HG03521 (cell line): ENCODE measurements at regions not wholly inside any gene's neighbourhood (a gene's known extent, or its start where the extent isn't known, plus 50 kb on each side); places are given as distances from the start of the nearest gene placed in this dataset.
"Not testable (repeated sequence)": the region's sequence is repeated elsewhere in the genome, so short reads cannot be mapped to it uniquely, and the experiment has no call there.

Source experiments
- ATAC-seq: cut with Tn5 transposase; IDR thresholded peaks from one replicate; pipeline ENCODE4 v1.9.1; 2021; ENCODE audit warnings: mild to moderate bottlenecking, moderate library complexity; ENCODE audit not compliant: unreplicated experiment

DNA sequence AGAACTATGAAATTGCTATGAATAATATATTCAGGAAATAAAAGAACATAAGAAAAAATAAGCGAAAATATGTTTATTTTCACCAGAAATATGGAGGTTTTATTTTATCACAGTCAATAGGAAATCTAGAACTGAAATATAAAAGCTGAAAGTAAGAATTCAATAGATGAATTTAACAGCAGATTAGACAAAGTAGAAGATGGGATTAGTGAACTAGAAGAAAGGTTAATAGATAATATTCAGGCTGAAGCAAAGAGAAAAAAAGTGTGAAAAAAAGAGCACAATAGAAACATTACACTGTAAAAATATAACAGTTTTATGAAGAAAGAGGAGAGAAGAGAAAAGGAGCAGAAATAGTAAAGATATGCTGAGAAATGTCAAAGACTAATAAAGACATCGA, 1152.1 kb downstream of the FAT4 start:
- no peak for ATAC-seq

DNA sequence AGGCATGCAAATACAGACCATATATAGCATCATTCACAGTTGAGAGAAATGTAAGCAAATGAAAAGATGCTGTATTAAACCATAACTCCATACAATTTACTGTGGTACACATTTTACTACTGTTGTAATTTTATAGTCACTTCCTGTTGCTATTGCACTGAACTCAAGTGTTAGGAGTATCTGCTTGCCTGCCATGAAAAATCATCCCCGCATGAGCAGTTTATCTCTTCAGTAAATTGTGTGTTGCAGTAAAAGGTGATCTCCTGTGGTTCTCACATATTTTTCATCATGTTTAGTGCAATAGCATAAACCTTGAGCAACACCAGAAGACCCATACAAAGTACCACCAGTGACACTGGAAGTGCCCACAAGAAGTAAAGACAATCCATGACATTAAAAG, 1153.4 kb downstream of the FAT4 start:
- no peak for ATAC-seq

DNA sequence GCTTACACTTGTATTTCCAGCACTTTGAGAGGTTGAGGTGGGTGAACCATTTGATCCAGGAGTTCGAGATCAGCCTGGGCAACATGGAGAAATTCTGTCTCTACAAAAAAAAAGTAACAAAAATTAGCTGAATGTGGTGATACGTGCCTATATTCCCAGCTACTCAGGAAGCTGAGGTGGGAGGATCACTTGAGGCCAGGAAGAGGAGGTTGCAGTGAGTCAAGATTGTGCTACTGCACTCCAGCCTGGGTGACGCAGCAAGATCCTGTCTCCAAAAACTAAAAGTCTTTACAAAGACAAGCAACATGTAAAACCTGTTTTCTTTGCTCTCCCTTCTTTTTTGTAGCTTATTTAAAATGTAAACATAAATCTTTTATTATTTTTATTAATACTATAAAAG, 1156.1 kb downstream of the FAT4 start:
- no peak for ATAC-seq

DNA sequence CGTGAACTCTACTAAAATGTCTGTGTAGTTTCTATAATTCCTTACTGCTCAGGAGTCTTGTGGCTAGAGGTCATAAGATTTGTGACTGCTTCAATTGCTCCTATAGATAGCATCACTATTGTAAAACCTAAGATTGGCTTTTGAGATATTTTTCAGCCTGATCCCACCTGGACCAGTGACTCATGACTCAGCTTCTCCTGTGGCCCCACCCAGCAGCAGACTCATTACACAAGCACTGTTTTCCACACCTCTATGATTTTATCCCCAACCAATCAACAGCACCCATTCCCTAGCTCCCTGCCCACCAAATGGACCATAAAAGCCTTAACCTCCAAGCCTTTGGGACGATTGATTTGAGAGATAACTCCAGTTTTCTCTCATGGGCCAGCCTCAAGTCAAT, 1157.0 kb upstream of the INTU start:
- no peak for ATAC-seq

DNA sequence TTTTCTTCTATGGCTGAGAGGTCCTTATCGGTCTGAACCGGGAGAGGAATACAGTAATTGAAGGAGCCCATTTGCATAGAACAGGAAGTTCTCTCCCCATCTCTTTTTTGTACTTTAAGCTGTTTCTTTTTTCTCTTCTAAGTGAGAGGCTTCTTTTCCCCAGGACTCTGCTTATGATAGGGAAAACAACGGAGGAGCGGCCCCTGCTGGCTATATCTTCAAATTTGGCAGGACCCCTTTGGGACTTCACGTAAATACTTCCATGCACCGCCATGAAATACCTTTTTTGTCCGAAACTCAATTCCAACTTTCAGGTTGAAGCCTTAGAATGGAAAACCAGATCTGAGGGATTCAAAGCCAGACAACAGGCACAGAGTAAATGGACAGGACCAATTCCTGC, 1153.0 kb upstream of the INTU start:
- no peak for ATAC-seq

DNA sequence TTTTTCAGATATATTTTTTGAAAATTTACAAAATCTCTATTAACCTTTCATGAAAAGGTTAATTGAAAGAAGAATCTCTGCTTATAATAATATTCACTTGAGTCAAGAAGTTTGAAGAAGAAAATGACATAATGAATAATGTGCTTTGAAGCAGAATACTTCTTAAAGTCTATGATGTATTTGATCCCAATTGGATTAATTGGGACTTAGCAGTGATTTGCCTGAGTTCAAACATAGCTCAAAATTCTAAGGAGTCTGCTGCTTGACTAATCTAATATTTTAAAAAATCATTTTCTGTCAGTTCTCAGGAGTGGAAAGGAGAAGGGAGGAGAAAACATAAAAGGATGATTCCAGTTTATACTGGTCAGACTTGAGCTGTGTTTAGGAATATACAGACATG, 1150.4 kb upstream of the INTU start:
- no peak for ATAC-seq

DNA sequence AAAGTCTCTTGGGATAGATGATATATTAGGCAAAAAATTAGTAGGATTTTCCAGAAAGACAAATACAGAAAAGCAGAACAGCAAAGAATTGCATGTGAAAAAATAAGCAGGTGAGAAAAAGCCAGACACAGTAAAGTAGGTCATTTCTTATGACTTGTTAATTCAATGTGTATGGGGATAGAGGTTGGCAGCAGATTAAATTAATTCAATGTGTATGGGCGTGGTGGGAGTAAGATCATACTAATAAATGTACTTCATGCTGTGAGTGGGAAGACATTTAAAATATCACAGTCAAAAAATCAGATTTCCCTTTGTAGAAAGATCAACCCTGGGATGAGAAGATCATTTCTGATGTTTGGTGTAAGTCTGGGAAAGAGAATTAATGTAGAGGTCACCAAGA, 1146.4 kb upstream of the INTU start:
- no peak for ATAC-seq

DNA sequence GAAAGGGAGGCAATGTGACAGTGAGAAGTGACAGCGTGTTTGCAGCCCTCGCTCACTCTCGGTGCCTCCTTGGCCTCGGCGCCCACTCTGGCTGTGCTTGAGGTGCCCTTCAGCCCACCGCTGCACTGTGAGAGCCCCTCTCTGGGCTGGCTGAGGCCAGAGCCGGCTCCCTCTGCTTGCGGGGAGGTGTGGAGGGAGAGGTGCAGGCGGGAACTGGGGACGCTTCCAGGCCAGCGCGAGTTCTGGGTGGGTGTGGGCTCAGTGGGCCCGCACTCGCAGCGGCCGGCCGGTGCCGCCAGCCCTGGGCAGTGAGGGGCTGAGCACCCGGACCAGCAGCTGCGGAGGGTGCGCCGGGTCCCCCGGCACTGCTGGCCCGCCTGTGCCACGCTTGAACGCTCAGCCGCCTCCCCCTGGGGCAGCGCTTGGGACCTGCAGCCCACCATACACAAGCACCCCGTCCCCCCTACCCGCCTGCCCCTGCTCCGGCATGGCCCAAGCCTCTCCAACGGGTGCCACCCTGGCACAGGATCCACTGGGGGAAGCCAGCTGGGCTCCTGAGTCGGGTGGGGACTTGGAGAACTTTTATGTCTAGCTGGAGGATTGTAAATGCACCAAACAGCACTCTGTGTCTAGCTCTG, 1142.8 kb upstream of the INTU start:
- no peak for ATAC-seq

DNA sequence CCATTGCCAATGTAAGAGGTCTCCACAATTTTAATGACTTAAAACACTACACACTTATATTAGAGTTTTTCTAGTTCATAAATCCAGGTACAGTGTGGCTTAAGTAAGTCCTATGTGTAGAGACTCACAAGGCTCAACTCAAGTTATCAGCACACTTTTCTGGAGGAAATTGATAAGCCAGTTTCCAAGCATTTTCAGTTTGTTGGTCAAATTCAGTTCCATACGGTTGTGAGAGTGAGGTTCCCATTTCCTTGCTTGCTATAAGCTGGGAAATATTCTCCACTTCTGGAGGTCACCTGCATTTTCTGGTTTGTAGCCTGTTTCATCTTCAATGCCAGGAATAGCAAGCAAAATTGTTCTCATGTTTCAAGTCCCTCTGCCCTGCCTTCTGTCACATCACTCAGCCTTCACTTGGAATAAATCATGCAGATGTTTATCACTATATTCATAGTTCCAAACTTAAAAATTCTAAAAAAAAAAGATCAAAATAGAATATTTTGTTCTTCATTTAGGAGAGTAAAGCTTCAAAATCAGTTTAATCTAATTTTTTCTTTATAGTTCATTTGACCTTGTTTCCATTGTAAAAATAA, 1137.5 kb upstream of the INTU start:
- ATAC-seq: no peak

DNA sequence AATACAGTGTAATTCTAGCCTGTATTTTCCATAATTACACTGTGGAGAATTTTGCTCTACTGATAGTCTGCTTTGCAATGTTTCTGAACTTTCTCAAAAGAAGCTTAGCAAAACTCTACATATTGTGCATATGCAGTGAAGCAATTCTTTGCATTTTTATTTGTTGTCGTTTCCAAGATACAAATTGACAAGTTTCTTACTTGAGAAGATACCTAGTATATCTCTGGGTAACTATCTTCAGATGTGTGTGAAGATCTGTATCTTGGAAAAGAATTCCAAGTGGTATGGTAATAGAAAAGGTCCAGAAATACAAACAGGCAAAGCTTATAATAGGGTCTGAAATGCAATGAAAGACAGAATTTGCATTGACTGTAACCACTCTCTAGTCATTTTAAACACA, 1119.8 kb upstream of the INTU start:
- ATAC-seq: no peak

DNA sequence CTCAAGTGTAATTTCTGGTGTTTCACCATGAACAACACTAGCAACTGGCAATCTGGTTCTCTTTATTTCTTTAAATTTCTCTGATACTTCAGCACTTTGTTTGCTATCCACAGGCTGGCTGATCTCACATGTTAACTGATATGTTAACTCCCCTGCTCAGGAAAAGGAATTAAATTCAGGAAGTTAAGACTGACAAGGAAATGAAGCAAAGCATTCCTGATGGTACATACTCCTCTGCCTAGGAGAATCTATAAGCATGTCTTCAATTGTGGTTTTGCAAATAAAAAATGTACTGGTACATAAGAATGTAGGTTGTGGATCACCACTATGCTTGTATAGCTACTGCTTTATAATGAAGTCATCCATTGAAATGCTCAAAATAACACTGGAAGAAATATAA, 1119.2 kb upstream of the INTU start:
- ATAC-seq: no peak

DNA sequence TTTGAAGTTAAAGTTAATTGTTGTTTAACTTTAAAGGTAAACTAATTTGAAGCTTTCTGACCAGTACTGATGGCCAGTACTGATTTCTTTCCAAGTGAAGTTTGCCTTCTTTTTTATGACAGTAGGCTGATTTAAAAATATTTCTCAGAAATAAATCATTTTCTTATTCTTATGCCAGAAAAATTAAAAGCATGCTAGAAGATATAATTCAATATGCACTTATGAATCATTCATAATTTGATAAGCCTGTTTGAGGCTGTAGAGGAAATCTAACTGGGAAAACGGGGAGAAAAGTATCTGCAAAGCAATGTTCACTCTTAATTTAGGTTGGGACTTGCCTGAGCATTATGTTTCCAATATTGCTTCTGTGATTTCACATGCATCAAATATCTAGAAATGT, 1112.0 kb upstream of the INTU start:
- no peak for ATAC-seq

DNA sequence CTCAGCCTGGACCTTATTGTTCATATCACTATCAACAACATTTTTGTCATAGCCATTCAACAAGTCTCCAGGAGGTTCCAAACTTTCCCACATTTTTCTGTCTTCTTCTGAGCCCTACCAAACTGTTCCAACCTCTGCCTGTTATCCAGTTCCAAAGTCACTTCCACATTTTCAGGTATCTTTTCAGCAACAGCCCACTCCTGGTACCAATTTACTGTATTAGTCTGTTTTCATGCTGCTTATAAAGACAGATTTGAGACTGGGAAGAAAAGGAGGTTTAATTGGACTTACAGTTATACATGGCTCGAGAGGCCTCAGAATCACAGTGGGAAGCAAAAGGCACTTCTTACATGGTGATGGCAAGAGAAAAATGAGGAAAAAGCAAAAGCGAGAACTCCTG, 1107.4 kb upstream of the INTU start:
- not testable (repeated sequence) for ATAC-seq

DNA sequence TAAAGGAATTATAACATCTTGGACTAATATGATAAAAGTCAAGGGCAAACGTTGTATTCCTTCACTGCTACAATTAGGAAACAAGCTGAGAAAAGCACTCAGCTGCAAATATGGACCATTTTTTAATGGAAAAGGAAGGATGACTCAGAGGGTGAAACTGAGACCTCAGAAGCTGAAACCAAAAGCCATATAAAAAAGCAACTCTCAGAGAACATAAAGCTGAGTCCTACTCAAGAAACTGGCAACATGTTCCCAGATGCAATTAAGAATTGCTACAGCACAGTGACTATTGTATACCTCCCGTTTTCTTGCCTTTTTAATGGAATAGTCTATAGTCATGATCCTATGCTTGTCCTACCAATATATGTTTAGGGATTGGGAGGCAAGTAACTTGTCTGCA, 1106.4 kb upstream of the INTU start:
- ATAC-seq: no peak

DNA sequence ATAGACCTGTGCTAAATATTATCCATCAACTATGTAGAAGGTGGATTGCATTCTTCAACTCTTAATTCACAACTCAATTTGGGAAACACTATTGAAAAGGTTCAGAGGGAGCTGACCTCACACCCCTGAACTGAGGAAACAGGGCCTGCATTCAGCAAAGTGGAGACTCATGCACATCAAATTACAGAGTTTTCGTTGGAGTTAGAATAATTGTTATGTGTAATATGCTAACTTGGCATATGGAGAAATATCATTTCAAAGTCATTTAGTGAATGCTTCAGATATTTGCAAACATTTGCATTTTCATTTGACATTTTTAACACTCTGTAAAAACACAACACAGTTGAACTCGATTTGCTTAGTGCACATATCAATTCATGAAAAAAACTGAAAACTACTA, 1102.8 kb upstream of the INTU start:
- ATAC-seq: no peak

DNA sequence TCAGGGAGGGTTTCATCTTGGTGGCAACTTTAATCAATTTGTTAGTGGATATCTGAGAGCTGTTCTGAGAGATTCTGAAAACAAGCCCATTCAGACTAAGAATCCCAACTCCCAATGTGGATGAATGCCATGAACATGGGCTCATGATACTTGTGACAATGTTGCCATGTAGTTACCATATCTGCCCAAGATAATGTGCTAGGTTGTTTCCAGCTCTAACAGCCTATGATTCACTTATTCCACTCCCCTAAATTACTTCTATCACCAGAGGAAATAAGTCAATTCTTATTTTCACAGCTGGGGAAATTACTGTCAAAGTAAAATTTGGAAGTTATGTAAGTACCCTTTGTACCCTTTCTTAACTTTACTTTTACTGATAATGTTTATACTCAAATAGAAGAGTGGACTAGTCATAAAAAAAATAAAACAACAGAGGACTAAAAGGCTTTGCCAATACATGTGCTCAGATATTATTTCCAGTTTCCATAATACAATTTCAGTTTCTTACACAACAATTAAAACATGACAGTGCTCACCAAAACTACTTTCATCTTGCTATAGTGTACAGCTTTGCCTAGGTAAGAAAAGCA, 1101.7 kb upstream of the INTU start:
- no peak for ATAC-seq

DNA sequence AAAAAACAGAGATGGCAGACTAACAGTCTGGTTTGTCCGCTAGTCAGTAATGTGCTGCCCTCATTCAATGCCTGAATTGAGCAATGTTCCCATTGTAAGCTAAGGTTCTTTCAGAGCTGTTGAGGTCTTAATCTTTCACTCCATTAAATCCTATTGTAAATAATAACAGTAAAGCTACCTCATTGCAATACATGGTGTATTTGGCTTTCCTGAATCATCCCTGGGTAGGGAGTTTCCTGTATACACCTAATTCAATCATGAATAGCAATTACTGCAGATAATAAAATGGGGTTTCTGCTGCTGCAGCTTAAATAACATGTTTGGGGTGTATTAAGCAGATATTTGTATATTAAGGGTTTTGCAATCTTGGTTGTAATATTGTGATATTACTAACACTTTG, 1100.2 kb upstream of the INTU start:
- ATAC-seq: no peak

DNA sequence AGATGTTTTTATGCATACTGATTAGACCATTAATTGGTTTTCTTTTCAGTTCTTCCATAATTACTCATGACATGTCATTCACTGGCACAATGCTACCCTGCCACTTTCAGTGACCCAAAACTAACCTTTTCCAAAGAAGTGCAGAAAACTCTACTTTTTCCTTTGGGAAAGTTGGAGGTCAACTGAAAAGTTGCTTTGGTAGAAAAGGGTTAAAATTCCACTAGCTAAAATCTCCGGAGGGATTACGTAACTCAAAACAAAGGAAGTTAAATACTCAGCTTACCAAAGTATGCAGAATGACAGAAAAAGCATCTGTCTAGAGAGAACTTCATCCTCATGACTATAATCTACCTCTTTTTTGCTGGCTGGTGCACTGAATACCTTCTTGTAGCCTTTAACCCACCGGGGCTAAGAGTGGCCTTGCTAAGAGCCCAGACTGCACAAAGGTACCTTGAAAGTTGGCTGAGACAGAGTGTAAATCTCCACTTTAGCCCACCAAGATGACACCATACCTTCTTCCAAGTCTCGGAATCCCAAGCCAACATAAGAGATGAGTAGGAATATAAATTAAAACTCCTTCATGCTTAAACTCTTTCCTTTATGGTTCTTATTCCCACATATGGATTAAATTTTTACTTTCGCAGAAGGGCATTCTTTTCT, 1099.5 kb upstream of the INTU start:
- no peak for ATAC-seq

DNA sequence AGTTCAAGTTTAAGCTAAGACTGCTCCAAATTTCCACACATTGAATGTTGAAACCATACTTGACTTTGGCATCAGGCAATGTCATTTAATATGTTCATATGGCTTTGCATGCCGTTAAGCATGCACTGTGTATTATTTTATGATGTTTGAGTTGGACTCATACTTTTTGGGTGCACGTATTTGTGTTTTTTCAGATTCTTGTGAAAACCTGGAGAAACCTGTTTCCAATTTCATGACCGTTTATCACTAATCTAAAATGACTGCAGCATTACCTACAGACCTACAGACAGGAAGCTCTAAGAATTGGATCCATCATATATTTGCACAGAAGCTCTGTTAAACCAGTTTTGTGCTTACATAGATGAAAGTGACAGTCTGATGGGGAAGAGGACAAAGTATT, 1093.0 kb upstream of the INTU start:
- ATAC-seq: no peak

DNA sequence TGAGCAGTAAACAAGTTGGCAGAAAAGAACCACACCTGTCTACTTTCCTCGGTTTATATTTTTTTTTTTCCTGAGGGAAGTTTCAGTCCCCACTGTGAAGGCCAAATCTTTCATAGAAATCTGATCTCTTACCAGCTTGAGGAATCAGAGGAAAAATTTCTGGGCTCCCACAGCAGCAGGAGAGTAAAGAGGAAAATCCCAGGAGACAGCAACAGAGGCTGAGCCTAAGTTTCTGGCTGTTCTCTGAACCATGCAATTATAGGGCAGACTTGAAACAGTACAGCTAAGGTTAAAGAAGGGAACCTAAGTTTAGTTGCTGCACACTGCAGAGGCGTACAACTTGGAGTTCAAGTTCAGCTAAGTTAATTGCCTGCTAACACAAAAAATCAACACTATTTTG, 1090.9 kb upstream of the INTU start:
- ATAC-seq: no peak

DNA sequence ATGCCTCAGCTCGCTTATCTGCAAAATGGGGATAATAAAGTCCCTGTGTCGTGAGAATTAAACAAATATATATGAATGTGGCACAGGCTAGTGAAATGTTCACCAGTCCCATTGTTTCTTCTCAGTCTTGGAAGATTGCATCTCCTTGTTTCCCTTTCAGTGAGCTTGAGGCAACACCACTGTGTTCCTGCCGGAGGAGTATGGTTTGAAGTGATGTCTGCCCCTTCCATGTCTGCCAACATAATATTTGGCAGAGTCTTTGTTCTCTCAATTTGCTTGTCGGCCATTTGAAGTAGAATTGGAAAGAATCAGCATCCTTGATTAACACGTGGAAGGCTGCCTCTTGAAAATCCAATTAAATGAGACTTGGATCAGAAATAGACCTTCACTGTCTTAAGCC, 1088.5 kb upstream of the INTU start:
- no peak for ATAC-seq

DNA sequence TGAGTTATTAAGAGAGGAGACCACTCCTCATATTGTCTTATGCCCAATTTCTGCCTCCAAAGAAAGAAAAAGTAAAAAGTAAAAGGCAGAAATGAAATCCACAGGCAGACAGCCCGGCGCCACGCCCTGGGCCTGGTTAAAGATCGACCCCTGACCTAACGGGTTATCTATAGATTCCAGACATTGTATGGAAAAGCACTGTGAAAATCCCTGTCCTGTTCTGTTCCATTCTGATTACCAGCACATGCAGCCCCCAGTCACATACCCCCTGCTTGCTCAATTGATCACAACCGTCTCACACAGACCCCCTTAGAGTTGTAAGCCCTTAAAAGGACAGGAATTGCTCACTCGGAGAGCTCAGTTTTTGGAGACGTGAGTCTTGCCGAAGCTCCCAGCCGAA, 1086.6 kb upstream of the INTU start:
- not testable (repeated sequence) for ATAC-seq
